ENCODE measurements at regions not wholly inside any gene's neighbourhood (a gene's known extent, or its start where the extent isn't known, plus 50 kb on each side); places are given as distances from the start of the nearest gene placed in this dataset.

- Histone ChIP-seq H3K4me3 (no peak overlapping the region), H3K9me3 (no peaks in the 10 kb centered on the region), H3K4me1 (no peaks in the 10 kb centered on the region), H3K27me3 (no peaks in the 10 kb centered on the region), H3K36me3 (no peaks in the 10 kb centered on the region), H3K27ac (no peak overlapping the region)
- no peak for TF ChIP-seq CTCF (IDR thresholded peaks at IDR 0.05)
- intact Hi-C loops (cut with DNase I) = no loop called here
- no peak for DNase-seq (ENCODE audit: low spot score in 2 of 2)
These were observed 557.2 kb downstream of the EPHB1 start for GRCh38 chr3:135352213-135352612.

DNA sequence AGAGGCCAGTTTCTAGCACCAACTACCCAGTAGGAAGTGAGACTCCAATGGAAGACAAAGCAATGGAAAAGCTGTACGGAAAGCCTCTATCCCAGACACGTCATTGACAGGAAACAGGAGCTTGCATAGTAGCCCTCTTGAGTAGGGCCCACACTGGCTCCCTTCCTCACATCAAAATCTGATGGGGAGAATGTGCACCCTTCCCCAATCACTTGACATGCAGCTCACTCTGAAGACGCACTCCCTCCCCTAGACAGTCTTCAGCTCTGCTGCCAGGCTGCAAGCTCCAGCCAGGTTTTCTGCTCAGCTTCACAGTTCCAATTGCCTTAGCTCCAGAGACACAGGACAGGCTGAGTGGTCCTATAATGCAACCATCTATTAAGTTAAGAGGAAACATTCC is 567.8 kb downstream of the EPHB1 start:
- intact Hi-C loops (cut with DNase I) = no loop called here
- H3K27ac ChIP-seq = no peak overlapping the region
- H3K36me3 ChIP-seq = no peaks in the 10 kb centered on the region
- DNase-seq (ENCODE audit: low spot score in 2 of 2) = no peak
- no peak for TF ChIP-seq CTCF (IDR thresholded peaks at IDR 0.05)
- no peaks in the 10 kb centered on the region for H3K9me3 ChIP-seq
- no peaks in the 10 kb centered on the region for H3K4me1 ChIP-seq
- no peaks in the 10 kb centered on the region for H3K27me3 ChIP-seq
- H3K4me3 ChIP-seq = no peak overlapping the region

- H3K9me3 ChIP-seq = no peaks in the 10 kb centered on the region
- H3K27ac ChIP-seq = no peak overlapping the region
- no peaks in the 10 kb centered on the region for H3K36me3 ChIP-seq
- intact Hi-C loops (cut with DNase I) = no loop called here
- H3K4me3 ChIP-seq = no peak overlapping the region
- H3K4me1 ChIP-seq = no peaks in the 10 kb centered on the region
- no peaks in the 10 kb centered on the region for H3K27me3 ChIP-seq
- no peak for TF ChIP-seq CTCF (IDR thresholded peaks at IDR 0.05)
- DNase-seq (ENCODE audit: low spot score in 2 of 2) = no peak
These were observed 569.6 kb downstream of the EPHB1 start for GRCh38 chr3:135364676-135365075.

GRCh38 chr3:135366816-135367215 is 571.8 kb downstream of the EPHB1 start:
- Histone ChIP-seq H3K4me1 (no peaks in the 10 kb centered on the region), H3K9me3 (no peaks in the 10 kb centered on the region), H3K36me3 (no peaks in the 10 kb centered on the region), H3K27me3 (no peaks in the 10 kb centered on the region), H3K27ac (no peak overlapping the region), H3K4me3 (no peak overlapping the region)
- intact Hi-C loops (cut with DNase I) = no loop called here
- no peak for TF ChIP-seq CTCF (IDR thresholded peaks at IDR 0.05)
- no peak for DNase-seq (ENCODE audit: low spot score in 2 of 2)

DNA sequence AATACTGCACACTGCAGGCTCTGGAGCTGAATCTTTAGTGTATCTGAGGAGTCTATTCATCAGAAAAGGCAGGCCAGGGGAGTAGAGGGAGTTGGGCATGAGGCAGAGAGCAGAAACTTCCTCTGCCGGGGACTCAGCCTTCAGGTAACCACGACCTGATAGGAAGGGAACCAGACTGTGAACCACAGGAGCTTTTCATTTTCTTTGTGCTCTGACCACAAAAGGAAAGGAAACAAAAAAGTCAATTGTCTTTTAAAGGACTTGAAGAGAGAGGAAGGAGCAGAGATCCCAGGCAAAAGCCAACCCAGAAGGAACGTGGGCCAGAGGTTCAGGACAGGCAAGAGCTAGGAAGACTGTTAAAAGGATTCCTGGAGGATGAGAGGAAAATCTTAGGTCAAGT is 573.3 kb downstream of the EPHB1 start:
- Histone ChIP-seq H3K27ac (no peak overlapping the region), H3K27me3 (no peaks in the 10 kb centered on the region), H3K36me3 (no peaks in the 10 kb centered on the region), H3K9me3 (no peaks in the 10 kb centered on the region), H3K4me3 (no peak overlapping the region), H3K4me1 (no peaks in the 10 kb centered on the region)
- TF ChIP-seq CTCF (IDR thresholded peaks at IDR 0.05) = no peak
- intact Hi-C loops (cut with DNase I) = no loop called here
- DNase-seq (ENCODE audit: low spot score in 2 of 2) = no peak

- intact Hi-C loops (cut with DNase I) = no loop called here
- DNase-seq (ENCODE audit: low spot score in 2 of 2) = no peak
- Histone ChIP-seq H3K27me3 (no peaks in the 10 kb centered on the region), H3K36me3 (no peaks in the 10 kb centered on the region), H3K9me3 (no peaks in the 10 kb centered on the region), H3K4me1 (no peaks in the 10 kb centered on the region), H3K4me3 (no peak overlapping the region), H3K27ac (no peak overlapping the region)
- no peak for TF ChIP-seq CTCF (IDR thresholded peaks at IDR 0.05)
These were observed 573.7 kb downstream of the EPHB1 start for GRCh38 chr3:135368781-135369180.

Measured in ascending aorta (tissue), 2 donors.